T-helper 2 cell treated with Interferon-gamma antibody and Interleukin-4, amounts not matched to agents 100 ng/mL and 5 ng/mL, for 36 hours (primary cell): ENCODE measurements at regions not wholly inside any gene's neighbourhood (a gene's known extent, or its start where the extent isn't known, plus 50 kb on each side); places are given as distances from the start of the nearest gene placed in this dataset.

Source experiments
- intact Hi-C: fragments of 100-400 bp; cut with micrococcal nuclease; formaldehyde crosslinking; loops from one replicate; pipeline ENCODE4 v1.15.1; 2023

- intact Hi-C loops = no loop called here
These were observed 383.9 kb downstream of the PCDH7 start for GRCh38 chr4:31104043-31104442.

GRCh38 chr4:31104577-31104976, 384.4 kb downstream of the PCDH7 start:
- intact Hi-C loops = no loop called here

GRCh38 chr4:31106419-31106818, 386.2 kb downstream of the PCDH7 start:
- intact Hi-C loops = no loop called here

GRCh38 chr4:31107362-31107761, 387.2 kb downstream of the PCDH7 start:
- intact Hi-C loops = no loop called here

- intact Hi-C loops = no loop called here
These were observed 388.6 kb downstream of the PCDH7 start for GRCh38 chr4:31108762-31109161.

- intact Hi-C loops = no loop called here
These were observed 391.6 kb downstream of the PCDH7 start for GRCh38 chr4:31111790-31112189.

- intact Hi-C loops = no loop called here
These were observed 394.6 kb downstream of the PCDH7 start for GRCh38 chr4:31114816-31115215.

- intact Hi-C loops = no loop called here
These were observed 403.9 kb downstream of the PCDH7 start for GRCh38 chr4:31124008-31124585.

GRCh38 chr4:31125061-31125460, 404.9 kb downstream of the PCDH7 start:
- intact Hi-C loops = no loop called here

GRCh38 chr4:31125496-31125895, 405.3 kb downstream of the PCDH7 start:
- intact Hi-C loops = no loop called here

- intact Hi-C loops = no loop called here
These were observed 406.8 kb downstream of the PCDH7 start for GRCh38 chr4:31126881-31127398.

GRCh38 chr4:31130930-31131329, 410.8 kb downstream of the PCDH7 start:
- intact Hi-C loops = no loop called here

- intact Hi-C loops = no loop called here
These were observed 414.6 kb downstream of the PCDH7 start for GRCh38 chr4:31134720-31135119.

GRCh38 chr4:31139767-31140166, 419.6 kb downstream of the PCDH7 start:
- intact Hi-C loops = no loop called here

GRCh38 chr4:31141095-31141831, 421.1 kb downstream of the PCDH7 start:
- intact Hi-C loops = no loop called here

- intact Hi-C loops = no loop called here
These were observed 421.6 kb downstream of the PCDH7 start for GRCh38 chr4:31141832-31142142.

- intact Hi-C loops = no loop called here
These were observed 426.2 kb downstream of the PCDH7 start for GRCh38 chr4:31146366-31146765.

GRCh38 chr4:31148990-31149389, 428.8 kb downstream of the PCDH7 start:
- intact Hi-C loops = no loop called here

GRCh38 chr4:31156221-31156620, 436.1 kb downstream of the PCDH7 start:
- intact Hi-C loops = no loop called here

- intact Hi-C loops = no loop called here
These were observed 440.0 kb downstream of the PCDH7 start for GRCh38 chr4:31160146-31160545.

GRCh38 chr4:31169846-31170245, 449.7 kb downstream of the PCDH7 start:
- intact Hi-C loops = no loop called here

GRCh38 chr4:31171362-31171761, 451.2 kb downstream of the PCDH7 start:
- intact Hi-C loops = no loop called here

GRCh38 chr4:31175242-31175910, 455.2 kb downstream of the PCDH7 start:
- intact Hi-C loops = no loop called here
